ENCODE measurements at regions not wholly inside any gene's neighbourhood (a gene's known extent, or its start where the extent isn't known, plus 50 kb on each side); places are given as distances from the start of the nearest gene placed in this dataset.

- H3K4me1 Mint-ChIP-seq (ENCODE audit: low read depth, unreplicated experiment) = no peaks in the 10 kb centered on the region
- no peaks in the 10 kb centered on the region for H3K9me3 ChIP-seq
- no peaks in the 10 kb centered on the region for H3K36me3 ChIP-seq (ENCODE audit: control insufficient read depth, insufficient read depth, low read length)
- H3K4me3 Mint-ChIP-seq (ENCODE audit: unreplicated experiment) = no peak overlapping the region
- ChIA-PET CTCF (no interaction called here), POLR2A (no interaction called here)
- no peaks in the 10 kb centered on the region for H3K27me3 ChIP-seq (replicated peaks; ENCODE audit: control insufficient read depth, insufficient read depth, low read length)
- no TSS peak for BruUV-seq (replicated peaks)
- no peaks in the 10 kb centered on the region for H3K9me3 Mint-ChIP-seq (ENCODE audit: unreplicated experiment)
- intact Hi-C loops (cut with micrococcal nuclease; ENCODE audit: unreplicated experiment) = no loop called here
- no peak overlapping the region for H3K27ac Mint-ChIP-seq (ENCODE audit: unreplicated experiment)
- no peaks in the 10 kb centered on the region for H3K4me1 ChIP-seq
- no peak for DNase-seq
- H3K36me3 Mint-ChIP-seq (ENCODE audit: insufficient read depth, unreplicated experiment) = no peaks in the 10 kb centered on the region
- peaks cover 9% of the 10 kb centered on the region for H3K27me3 Mint-ChIP-seq (ENCODE audit: insufficient read depth, unreplicated experiment)
- no peak for TF ChIP-seq CTCF (IDR thresholded peaks at IDR 0.05; ENCODE audit: insufficient read depth in 1 of 2, low read depth in 1 of 2, low read length in 1 of 2, severe bottlenecking in 1 of 2, unreplicated experiment in 1 of 2)
- H3K4me3 ChIP-seq (ENCODE audit: low read depth, low read length) = no peak overlapping the region
Observed at GRCh38 chr3:70431911-70432310, 119.5 kb upstream of the MDFIC2 start.

- Mint-ChIP-seq H3K27me3 (ENCODE audit: insufficient read depth, unreplicated experiment) (peaks cover 3% of the 10 kb centered on the region), H3K36me3 (ENCODE audit: insufficient read depth, unreplicated experiment) (no peaks in the 10 kb centered on the region), H3K4me1 (ENCODE audit: low read depth, unreplicated experiment) (no peaks in the 10 kb centered on the region), H3K4me3 (ENCODE audit: unreplicated experiment) (no peak overlapping the region), H3K9me3 (ENCODE audit: unreplicated experiment) (no peaks in the 10 kb centered on the region), H3K27ac (ENCODE audit: unreplicated experiment) (no peak overlapping the region)
- CTCF ChIA-PET = no interaction called here
- TF ChIP-seq CTCF (IDR thresholded peaks at IDR 0.05; ENCODE audit: insufficient read depth in 1 of 2, low read depth in 1 of 2, low read length in 1 of 2, severe bottlenecking in 1 of 2, unreplicated experiment in 1 of 2) = no peak
- no peaks in the 10 kb centered on the region for H3K36me3 ChIP-seq (ENCODE audit: control insufficient read depth, insufficient read depth, low read length)
- H3K4me3 ChIP-seq (ENCODE audit: low read depth, low read length) = no peak overlapping the region
- no peaks in the 10 kb centered on the region for H3K27me3 ChIP-seq (replicated peaks; ENCODE audit: control insufficient read depth, insufficient read depth, low read length)
- H3K4me1 ChIP-seq = no peaks in the 10 kb centered on the region
- DNase-seq = no peak
- intact Hi-C loops (cut with micrococcal nuclease; ENCODE audit: unreplicated experiment) = no loop called here
- no peaks in the 10 kb centered on the region for H3K9me3 ChIP-seq
- BruUV-seq (replicated peaks) = no TSS peak
- POLR2A ChIA-PET = no interaction called here
Observed at GRCh38 chr3:70426071-70426470, 113.6 kb upstream of the MDFIC2 start.

GRCh38 chr3:70421506-70421905 lies 109.1 kb upstream of the MDFIC2 start:
- Histone ChIP-seq H3K4me3 (ENCODE audit: low read depth, low read length) (no peak overlapping the region), H3K9me3 (no peaks in the 10 kb centered on the region), H3K36me3 (ENCODE audit: control insufficient read depth, insufficient read depth, low read length) (no peaks in the 10 kb centered on the region), H3K4me1 (no peaks in the 10 kb centered on the region), H3K27me3 (replicated peaks; ENCODE audit: control insufficient read depth, insufficient read depth, low read length) (no peaks in the 10 kb centered on the region)
- Mint-ChIP-seq H3K36me3 (ENCODE audit: insufficient read depth, unreplicated experiment) (no peaks in the 10 kb centered on the region), H3K4me3 (ENCODE audit: unreplicated experiment) (no peak overlapping the region), H3K27me3 (ENCODE audit: insufficient read depth, unreplicated experiment) (peaks cover 10% of the 10 kb centered on the region), H3K9me3 (ENCODE audit: unreplicated experiment) (no peaks in the 10 kb centered on the region), H3K4me1 (ENCODE audit: low read depth, unreplicated experiment) (no peaks in the 10 kb centered on the region), H3K27ac (ENCODE audit: unreplicated experiment) (no peak overlapping the region)
- ChIA-PET CTCF (no interaction called here), POLR2A (no interaction called here)
- intact Hi-C loops (cut with micrococcal nuclease; ENCODE audit: unreplicated experiment) = no loop called here
- no TSS peak for BruUV-seq (replicated peaks)
- DNase-seq = no peak
- TF ChIP-seq CTCF (IDR thresholded peaks at IDR 0.05; ENCODE audit: insufficient read depth in 1 of 2, low read depth in 1 of 2, low read length in 1 of 2, severe bottlenecking in 1 of 2, unreplicated experiment in 1 of 2) = no peak

All from Caco-2 (cell line).